NCI-H2171 treated with DMSO at 0.1 percent for 48 hours (cell line): ENCODE measurements at regions not wholly inside any gene's neighbourhood (a gene's known extent, or its start where the extent isn't known, plus 50 kb on each side); places are given as distances from the start of the nearest gene placed in this dataset.
"Not testable (repeated sequence)": the region's sequence is repeated elsewhere in the genome, so short reads cannot be mapped to it uniquely, and the experiment has no call there.

Experiments
- DNase-seq: peaks from one replicate; lab custom pipeline; 2025; lab: John Stamatoyannopoulos, UW

DNA sequence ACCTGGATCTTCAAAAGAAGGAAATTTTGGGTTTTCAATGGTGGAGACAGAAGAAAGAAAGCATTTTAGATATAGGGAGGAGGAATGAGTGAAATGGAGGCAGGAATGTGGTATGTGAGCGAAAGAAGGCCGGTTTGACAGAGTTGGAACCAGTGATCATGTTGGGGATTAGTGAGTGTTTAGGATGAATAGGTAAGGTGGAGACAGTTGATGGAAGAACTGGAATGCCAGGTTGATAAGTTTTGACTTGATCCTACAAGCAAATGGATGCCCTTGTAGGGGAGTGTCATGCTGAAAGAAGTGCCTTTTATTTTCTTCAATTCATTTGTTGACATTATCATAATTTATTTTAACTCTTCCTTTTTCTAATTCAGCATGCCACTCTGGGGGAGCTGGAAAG is 207.8 kb upstream of the AMOT start:
- no peak for DNase-seq

DNA sequence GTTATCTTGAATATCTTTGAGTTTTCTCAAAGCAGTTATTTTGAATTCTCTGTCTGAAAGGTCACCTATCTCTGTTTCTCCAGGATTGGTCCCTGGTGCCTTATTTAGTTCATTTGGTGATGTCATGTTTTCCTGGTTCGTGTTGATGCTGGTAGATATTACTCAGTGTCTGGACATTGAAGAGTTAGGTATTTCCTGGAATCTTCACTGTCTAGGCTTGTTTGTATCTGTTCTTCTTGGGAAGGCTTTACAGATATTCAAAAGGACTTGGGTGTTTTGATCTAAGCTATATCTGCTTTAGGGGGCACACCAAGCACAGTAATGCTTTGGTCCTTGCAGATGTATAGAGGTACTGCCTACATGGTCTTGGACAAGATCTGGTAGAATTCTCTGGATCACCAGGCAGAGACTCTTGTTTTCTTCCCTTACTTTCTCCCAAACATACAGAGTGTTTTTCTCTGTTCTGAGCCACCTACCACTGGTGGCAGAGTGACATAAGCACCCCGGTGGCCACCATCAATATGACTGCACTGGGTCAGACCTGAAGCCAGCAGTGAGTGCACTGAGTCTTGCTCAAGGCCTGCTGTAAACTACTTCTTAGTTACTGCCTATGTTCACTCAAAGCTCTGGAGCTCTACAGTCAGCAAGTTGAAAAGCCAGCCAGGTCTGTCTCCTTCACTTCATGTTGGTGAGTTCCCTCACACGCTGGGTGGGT is 193.5 kb upstream of the AMOT start:
- DNase-seq, result no peak

DNA sequence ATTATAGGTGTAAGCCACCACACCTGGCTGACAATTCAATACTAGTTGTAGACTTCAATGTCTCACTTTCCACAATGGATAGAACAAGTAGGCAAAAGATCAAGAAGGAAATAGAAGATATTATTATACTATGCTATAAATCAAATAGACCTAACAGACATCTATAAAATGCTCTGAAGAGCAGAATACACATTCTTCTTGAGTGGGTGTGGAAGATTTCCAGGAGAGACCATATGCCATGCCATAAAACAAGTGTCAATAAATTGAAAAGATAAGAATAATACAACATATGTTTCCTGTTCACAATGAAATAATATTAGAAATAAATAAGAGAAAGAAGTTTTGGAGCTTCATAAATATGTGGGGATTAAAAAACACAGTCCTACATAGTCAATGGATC is 179.3 kb upstream of the AMOT start:
- DNase-seq, result no peak

DNA sequence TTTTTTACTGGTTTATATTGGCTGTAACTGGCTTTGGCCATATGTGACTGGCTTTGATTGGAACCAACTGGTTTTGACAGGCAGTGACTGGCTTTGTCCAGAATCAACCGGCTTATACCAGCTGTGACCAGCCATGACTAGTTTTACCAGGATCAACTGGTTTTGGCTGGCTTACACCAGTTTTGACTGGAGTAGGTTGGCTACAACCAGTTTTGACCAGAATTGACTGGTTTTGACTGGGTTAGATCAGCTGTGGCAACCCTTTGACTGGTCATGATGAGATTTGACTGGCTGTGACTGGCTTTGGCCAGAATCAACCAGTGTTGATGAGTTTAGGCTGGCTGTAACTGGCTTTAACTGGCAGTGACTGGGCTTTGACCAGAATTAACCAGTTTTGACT is 169.2 kb upstream of the AMOT start:
- no peak for DNase-seq

DNA sequence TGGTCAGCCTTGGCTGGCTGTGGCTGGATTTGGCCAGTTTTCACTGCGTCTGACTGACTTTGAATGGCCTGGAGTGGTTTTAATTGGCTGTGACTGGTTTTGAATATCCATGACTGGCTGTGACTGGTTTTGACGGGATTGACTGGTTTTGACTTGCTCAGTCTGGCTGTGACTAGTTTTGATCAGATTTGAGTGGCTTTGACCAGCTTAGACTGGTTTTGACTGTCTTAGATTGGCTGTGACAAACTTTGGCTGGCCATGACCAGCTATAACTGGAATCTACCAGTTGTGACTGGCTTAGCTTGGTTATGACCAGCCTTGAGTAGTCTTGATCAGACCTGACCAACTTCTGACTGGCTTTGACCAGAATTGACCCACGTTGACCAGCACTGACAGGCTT is 168.4 kb upstream of the AMOT start:
- no peak for DNase-seq

DNA sequence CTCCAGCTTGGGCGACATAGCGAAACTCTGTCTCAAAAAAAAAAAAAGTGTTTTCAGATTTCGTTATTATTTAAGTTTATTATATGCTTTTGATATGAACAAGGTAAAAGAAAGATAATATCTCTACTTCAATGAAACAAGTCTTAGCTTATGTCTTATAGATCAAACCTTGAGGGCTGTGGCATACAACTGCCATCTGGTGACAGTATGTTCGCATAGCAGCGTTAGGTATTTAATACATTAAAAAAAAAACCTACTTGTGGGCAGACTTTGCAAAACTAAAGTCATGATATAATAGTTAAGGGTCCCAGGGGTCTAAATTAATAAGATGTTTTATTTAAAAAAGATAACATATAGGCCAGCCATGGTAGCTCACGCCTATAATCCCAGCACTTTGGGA is 161.2 kb upstream of the AMOT start:
- peak; percentile 13 for DNase-seq

DNA sequence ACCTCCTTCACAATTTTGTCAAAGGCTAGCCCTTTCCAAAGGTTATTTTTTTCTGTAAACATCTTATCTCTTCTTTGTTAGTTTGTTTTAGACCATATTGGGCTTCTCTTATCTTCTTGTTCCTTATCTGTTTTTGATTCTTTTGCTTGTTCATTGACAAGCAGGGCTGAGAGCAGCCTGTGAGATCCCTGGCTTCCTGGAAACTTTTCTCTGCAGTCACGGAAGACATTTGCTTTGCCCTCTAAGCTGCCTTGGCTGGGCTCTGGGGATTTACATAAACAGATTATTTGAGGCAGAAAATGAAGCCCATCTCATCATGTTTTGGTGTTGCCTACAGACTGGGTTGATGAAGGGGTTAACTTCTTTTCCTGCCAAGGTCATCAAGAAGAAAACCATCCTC is 157.4 kb upstream of the AMOT start:
- DNase-seq, result no peak

DNA sequence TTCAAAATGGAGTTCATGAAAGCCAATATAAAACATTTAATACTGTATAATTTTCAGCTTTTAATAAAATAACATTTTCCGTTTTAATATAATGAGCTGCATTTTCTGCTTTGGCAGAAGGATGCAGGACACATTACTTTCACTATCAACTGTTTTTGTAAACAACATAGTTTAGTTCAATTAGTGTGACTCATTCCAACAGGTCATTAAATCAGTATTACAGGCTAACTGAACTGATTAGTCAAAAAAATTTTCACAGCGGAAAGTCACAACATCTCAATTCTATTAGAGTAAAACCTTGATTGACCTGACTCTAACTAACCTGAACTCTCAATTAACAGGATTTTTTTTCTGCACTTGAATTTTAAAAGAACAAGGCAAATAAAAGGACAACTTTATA is 151.2 kb upstream of the AMOT start:
- no peak for DNase-seq

DNA sequence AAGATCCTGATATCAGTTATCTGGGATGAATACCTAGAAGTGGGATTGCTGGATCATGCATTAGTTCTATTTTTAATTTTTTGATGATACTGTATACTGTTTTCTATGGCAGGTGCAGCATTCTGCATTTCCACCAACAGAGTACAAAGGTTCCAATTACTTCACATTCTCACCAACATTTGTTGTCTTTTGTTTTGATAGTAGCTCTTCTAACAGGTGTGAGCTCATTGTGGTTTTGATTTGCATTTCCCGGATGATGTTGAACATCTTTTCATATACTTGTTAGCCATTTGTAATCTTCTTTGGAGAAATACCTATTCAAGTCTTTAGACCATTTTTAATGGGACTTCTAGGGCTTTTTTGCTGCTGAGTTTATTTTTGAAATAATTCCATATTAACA is 139.2 kb upstream of the AMOT start:
- no peak for DNase-seq

DNA sequence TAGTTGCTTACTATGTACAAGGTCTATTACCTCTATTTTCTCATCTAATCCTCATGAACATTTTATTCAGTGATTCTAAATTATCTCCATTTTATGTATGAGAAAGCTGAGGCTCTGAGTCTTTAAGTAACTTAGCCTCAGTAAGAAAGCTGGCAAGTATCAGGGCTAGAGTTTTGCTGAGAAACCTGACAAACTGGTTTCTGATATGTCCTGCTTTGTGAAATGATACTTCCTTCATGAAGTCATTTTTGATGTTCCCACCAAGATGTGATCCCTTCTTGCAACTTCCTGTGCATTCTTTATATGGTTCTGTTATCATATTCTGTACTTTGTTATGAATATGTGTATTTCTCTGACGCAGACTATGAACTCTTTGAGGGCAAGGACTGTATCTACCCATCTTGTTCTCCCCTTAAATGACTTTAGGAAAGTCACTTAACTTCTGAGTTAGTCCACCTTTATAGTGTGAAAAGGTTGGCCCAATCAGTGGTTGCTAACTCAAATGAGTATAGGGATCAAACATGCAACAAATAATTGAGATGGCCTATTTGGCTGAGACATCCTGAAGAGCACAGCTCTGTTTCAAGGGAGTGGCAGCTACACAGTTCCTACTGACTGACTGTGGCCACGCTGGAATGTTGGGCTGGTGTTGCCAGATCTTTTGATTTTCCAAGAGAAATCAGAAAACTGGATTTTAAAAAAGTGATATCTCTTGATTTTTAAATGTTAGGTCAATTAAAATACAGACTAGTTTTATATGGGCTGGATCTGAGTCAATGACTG is 127.9 kb upstream of the AMOT start:
- no peak for DNase-seq

DNA sequence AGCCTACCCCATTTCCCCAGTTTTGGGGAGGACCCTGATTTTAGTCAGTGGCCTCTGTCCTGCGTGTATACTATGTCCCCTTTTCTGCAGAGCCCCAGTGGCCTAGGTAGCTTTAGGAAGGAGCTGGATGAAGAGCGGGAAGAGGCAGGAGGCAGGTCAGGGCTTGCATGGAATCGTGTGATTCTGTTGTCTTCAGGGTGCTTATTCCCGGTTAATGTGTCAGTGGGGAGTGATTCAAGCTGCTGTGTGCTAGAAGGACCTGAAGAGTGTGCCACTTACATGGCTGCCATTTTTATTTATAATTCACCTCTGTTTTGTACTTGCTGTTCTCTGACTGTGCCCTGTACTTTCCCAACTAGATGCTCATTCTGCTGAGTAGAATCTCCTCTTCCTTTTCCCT is 127.3 kb upstream of the AMOT start:
- no peak for DNase-seq

DNA sequence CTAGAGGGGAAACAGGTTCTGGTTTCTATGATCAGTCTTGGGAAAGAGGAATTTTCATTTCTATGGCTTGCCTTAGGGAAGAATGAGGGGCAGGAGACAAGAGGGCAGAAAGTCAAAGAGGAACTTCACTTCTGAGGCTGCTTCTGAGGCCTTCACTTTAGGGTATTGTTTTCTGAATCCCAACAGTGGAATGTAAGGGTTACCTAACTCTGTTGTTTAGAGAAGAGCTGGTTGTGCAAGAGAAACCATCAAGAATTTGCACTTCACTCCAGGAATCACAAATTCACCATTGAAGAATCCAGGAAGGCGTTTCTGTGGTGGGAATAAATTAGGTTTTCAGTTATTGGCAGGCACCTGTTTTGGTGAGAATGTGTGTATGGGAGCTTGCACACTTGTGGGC is 126.7 kb upstream of the AMOT start:
- no peak for DNase-seq

DNA sequence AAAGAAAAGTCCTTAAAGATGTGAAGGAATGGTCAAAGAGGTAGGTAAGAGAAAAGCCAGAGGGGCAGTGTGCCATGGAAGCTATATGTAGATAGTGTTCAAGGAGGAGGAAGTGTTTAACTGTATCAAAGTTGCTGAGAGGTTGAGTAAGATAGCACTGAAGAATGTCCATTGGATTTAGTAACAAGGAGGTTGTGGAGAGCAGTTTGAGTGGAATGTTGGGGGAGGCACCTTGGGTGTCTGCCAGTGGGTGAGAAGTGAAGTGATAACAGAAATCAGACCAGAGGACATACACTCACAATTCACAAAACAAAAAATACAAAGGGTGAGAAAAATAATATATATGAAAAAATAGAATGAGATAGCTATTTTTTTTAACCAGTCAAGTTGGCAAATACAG is 121.3 kb upstream of the AMOT start:
- no peak for DNase-seq

DNA sequence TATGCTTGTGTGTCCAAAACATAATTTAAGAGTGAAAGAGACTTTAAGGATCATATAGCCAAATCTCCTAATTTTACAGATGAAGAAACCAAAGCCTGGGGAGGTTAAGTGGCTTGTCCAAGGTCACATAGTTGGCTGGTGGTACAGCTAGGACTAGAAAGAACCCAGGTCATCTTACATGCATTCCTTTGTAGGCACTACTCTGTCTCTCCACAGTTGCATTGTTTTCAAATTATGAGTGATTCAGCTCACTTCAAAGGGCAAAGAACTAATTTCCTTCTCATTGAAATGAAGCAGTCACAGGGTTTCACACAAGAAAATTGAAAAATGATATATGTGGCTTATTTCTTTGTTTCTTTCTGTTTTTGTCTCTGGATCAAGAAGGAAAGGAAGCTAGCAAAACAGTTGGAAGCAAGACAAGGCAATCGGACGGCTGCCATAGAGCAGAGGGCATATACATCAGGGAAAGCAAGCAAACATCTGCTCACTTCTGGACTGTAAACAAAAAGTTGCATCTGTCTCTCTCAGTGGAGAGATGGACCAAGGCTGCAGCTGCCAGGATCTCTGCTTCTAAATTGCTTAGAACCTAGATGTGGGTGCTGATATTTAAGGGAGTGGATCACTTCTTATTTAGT is 107.5 kb upstream of the AMOT start:
- no peak for DNase-seq

DNA sequence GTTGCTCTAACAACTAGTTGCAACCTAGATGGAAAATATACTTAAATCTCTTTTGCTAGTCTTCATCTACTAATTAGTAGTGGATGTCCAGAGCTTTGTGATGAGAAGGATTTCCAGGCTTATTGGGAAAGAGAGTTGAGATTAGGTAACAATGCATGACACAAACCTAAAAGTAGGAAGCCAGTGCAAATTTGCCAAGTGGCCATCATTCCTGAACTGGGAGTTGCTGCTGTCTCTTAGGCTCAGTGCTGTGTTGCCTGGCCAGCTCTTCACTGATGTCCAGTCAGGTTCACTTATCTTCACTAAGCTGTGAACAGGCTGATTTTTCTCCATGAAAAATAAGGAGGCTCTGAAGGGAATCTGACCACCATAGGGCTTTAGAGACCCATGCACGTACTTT is 105.6 kb upstream of the AMOT start:
- no peak for DNase-seq

DNA sequence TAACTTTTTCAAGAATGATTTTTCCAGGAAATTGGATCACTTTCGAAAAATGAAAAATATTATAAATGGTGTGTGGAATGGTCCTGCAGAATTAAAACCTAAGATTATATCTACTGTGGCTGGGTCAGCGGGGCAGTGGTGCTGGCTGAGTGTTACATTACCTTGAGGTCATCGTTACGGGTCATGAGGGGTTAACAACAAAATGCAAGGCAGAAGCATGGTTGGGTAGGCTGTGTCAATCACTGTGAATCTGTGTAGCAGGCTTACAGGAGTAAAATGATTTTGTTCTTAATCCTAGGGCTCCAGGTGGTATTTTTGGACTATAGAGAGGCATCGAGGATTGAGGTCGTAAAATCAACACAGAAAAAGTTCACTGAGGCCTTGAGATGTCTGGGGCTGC is 105.2 kb upstream of the AMOT start:
- DNase-seq, result no peak

DNA sequence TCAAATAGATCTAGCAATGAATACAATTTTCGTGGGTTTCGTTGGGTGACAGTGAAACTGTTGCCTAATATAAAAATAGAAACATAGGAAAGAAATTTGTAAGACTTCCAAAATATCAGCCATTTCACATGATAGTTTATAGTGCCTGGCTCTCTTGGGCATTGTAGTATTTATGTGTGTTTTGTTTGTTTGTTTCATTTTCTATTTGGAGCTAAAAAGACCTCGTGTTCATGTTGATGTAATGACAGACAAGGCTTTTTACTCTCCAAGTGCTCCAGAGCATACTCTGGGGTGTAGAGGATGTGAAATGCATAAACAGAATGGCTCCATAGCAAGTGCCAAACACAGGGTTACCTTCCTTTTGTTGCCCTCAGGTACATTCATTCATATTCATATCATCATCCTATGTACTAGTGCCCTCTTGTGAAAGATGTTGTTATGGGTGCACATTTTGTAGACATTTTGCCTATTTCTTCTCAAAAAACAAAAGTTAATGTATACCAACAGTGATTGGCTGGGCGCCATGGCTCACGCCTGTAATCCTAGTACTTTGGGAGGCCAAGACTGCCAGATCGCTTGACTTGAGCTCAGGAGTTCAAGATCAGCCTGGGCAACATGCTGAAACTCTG is 100.7 kb upstream of the AMOT start:
- DNase-seq, result peak; percentile 21

DNA sequence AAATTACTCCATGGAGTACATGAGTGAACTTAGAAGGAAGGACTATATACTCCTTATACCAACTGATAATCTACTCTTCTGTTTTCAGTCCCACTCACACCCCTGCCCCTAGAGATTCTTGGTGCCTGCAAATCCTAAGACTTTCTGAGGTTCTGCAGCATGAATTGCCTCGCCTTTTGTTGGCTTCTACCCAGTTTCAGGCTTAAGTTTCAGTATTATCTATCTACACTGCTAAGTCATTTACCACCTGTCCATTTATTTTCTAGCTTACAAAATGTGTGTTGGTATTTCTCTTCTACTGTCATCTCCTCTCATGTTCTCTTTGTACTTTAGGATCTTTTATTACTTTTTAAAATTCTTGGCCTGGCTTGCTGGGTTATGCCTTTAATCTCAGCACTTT is 94.4 kb upstream of the AMOT start:
- DNase-seq, result no peak

DNA sequence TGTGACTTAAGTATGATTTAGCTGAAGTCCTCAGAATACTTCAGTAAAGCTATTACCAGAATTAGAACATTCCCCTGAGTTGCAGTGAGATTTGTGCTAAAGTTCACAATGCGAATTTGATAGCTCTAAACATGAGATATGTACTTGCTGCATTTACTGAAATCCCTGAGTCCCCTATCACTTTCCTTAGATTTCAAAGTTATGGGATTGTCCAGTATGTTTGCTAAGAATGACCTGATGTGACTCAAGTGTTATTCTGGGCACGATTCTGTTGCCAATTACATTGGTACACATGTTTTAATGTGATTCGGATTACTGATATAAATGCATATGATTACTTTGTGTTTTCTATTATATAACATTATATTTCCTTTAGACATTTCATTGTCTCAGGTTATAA is 91.3 kb upstream of the AMOT start:
- DNase-seq, result no peak

DNA sequence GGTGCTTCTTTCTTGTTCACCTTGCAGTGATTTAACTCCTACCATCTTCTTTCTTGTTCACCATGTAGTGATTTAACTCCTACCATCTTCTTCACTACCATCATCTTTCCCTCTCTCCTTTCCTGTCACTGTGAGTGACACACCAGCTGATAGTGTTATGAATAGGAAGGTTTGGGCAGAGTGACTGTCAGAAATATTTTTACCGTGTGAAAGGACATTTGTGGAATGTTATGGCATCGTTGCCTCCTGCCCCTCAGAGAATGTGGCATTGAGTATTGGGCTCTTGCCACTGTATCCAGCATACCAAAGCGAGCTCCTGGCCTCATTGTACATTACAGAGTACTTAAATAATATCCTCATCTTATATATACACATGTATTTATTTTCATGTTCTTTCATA is 90.8 kb upstream of the AMOT start:
- no peak for DNase-seq

DNA sequence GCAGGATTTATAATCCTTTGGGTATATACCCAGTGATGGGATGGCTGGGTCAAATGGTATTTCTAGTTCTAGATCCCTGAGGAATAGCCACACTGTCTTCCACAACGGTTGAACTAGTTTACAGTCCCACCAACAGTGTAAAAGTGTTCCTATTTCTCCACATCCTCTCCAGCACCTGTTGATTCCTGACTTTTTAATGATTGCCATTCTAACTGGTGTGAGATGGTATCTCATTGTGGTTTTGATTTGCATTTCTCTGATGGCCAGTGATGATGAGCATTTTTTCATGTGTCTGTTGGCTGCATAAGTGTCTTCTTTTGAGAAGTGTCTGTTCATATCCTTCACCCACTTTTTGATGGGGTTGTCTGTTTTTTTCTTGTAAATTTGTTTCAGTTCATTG is 82.8 kb upstream of the AMOT start:
- not testable (repeated sequence) for DNase-seq

DNA sequence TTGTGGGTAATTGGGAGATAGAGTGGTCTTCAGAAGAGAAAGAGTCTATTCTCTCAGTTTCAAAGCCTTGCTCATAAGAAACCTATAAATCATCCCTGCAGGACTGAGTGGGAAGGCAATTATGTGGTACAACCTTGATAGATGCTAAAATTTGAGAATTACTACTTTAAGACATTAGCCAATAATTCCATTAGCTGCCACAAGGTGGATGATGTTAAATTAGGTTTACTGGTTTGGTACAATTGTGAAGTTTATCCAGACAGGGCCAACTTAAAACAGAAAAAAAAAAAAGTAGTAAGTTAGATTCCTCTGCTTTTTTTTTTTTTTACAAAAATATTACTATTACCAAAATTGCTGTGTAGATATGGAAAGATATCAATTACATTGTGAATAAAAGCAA is 73.2 kb upstream of the AMOT start:
- DNase-seq, result no peak

DNA sequence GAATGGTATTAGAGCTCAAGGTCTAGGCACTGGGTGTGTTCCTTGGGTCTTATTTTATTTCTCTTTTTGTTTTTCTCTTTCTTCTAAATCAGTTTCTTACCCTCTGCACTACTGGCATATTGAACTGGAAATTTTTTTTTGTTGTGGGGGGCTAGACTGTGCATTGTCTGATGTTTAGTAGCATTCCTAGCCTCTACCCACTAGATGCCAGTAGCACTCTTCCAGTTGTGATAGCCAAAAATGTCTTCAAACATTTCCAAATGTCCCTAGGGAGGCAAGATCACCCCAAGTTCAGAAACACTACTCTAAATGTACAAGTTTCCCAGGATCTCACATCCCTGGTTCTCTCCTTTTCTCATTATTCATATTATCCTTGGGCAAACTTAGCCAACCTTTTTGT is 69.8 kb upstream of the AMOT start:
- no peak for DNase-seq
